Spleen (tissue), 7 donors: ENCODE measurements at regions not wholly inside any gene's neighbourhood (a gene's known extent, or its start where the extent isn't known, plus 50 kb on each side); places are given as distances from the start of the nearest gene placed in this dataset.

Experiments
- CTCF ChIP-seq, 11 experiments: fragments of 200-600 bp in 7 of 11; fragments of 450-650 bp in 4 of 11; sonication (generic) in 4 of 11; IDR thresholded peaks in 8 of 11; conservative IDR thresholded peaks in 3 of 11; 1 replicate in 7 of 11; 2 replicates in 4 of 11; pipeline versions ENCODE4 v1.4.0 to v1.8.0; 2016 to 2021; ENCODE audit warnings: antibody characterized with exemption in 11 of 11, inconsistent platforms in 4 of 11, mild to moderate bottlenecking in 1 of 11
- POLR2A ChIP-seq, 3 donors: fragments of 450-650 bp; IDR thresholded peaks; one replicate each; pipeline ENCODE4 v1.5.1; 2017; ENCODE audit warnings: antibody characterized with exemption in 3 of 3, mild to moderate bottlenecking in 1 of 3
- donor health status: DM: no; HTN: no; CAD: no; lungs with moderate emphysema.
- donor health status: DM: no; HTN: no; CAD: no.
- donor health status: DM: no; HTN: no; CAD: no.

- TF ChIP-seq CTCF (IDR thresholded peaks at IDR 0.05 in 8 of 11, conservative IDR thresholded peaks at IDR 0.05 in 3 of 11): no peak
- TF ChIP-seq POLR2A (IDR thresholded peaks at IDR 0.05): no peak
These were observed 1255.7 kb upstream of the LRRTM3 start for GRCh38 chr10:65670087-65670486.
